ENCODE measurements at regions not wholly inside any gene's neighbourhood (a gene's known extent, or its start where the extent isn't known, plus 50 kb on each side); places are given as distances from the start of the nearest gene placed in this dataset.

GRCh38 chr11:121801394-121801748 is 314.6 kb downstream of the BLID start:
- no peak for TF ChIP-seq EZH2 (IDR thresholded peaks at IDR 0.05; ENCODE audit: insufficient read depth, poor library complexity, severe bottlenecking)
- TF ChIP-seq EZH2phosphoT487 (IDR thresholded peaks at IDR 0.05; ENCODE audit: insufficient read depth, low read depth), result no peak

All from GM23248 (cell line).